RCC 7860 (cell line): ENCODE measurements at regions not wholly inside any gene's neighbourhood (a gene's known extent, or its start where the extent isn't known, plus 50 kb on each side); places are given as distances from the start of the nearest gene placed in this dataset.

Experiments
- DNase-seq: peaks from one replicate; pipeline ENCODE4 v3.0.0-alpha.2; 2015; ENCODE audit warnings: low spot score
- FAIRE-seq: peaks from 2 replicates; lab custom pipeline; 2012; peaks lifted over from hg19 to GRCh38; lab: Jason Lieb, UNC

DNA sequence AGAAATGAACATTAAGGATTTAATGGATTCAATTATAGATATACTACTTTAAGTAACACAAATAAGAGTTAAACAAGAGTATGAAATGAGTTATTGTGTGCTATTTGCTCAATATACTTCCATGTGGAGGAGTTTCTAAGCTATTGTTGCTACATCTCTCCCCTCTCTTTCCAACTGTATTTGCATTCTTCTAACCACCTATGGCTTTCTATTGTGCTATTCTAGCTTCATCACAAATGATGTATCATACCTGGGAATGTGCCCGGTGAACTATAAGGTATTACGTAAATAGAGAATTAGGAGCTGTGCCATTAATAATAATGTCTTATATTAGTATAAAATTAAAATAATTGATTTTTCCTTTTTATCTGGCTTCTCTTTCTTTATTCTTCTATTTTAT lies 87.1 kb upstream of the PLEKHG7 start:
- FAIRE-seq = no peak
- DNase-seq = no peak

- FAIRE-seq (no peak), DNase-seq (no peak)
Measured at GRCh38 chr12:92615086-92615485, 87.7 kb upstream of the PLEKHG7 start.

- FAIRE-seq (no peak), DNase-seq (no peak)
Measured at GRCh38 chr12:92614502-92614901, 88.3 kb upstream of the PLEKHG7 start.

GRCh38 chr12:92614001-92614400 lies 88.8 kb upstream of the PLEKHG7 start:
- DNase-seq = no peak
- FAIRE-seq = no peak

DNA sequence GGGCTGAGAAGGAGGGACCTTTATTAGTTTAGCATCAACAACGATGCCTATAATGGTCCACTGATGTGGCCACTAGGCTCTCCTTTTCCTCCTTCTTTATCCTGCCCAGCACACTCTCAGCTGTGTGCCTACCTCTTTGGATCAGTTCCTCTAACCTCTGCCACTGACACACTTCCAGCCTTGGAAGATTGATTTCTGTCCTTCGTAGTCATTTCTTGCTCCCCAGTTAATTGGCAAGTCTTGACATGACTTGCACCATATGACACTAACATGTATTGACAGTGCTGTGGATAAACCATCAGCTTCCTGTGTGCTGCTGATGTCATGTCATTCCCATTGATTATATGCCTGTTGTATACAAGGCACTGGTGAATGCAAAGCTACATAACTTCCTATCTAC lies 90.2 kb upstream of the PLEKHG7 start:
- no peak for FAIRE-seq

DNA sequence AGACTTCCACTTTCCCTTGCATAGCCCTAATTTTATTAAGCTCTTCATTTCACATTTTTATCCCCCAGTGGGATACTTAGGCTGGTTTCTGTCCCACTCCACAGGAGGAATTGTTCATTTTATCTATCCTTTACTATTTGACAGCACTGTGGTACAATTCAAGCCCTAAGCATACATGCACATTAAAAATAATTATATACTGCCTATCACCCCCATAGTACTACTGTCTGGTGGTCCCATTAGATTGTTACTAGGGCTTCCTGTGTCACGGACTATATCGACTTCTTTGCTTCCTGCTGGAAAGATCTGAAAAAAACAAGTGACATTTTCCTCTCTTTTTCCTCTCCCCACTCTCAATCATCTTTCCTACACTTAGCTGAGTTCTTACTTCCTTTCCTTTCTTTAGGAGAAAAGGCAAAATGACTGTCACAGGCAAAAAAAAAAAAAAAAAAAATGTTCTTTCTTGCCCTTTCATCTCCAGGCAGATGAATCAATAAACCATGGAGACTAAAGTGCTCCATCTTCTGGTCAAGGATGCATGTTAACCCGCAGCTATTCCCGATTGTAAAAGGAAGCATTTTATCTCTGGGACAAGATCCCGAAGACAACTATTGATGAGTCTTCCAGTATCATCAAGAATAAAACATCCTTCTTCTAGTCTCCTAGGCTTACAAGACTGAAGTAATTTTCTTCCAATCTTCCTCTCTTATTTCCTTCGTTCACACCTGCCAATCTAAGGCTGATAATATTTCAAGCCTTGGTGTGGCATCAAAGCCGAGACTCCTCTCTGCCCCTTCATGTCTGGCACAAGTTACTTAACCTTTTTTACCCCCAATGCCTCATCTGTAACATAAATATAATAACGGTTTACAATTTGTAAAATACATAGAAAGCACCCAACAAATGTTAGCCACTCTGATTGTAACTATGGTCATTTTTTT lies 94.4 kb upstream of the PLEKHG7 start:
- FAIRE-seq = peak; percentile 79
- DNase-seq = peak; percentile 44

More for the DNA sequence above, 90.2 kb upstream of the PLEKHG7 start:
- no peak for DNase-seq

- DNase-seq (no peak), FAIRE-seq (no peak)
Measured at GRCh38 chr12:92606956-92607355, 95.8 kb upstream of the PLEKHG7 start.

DNA sequence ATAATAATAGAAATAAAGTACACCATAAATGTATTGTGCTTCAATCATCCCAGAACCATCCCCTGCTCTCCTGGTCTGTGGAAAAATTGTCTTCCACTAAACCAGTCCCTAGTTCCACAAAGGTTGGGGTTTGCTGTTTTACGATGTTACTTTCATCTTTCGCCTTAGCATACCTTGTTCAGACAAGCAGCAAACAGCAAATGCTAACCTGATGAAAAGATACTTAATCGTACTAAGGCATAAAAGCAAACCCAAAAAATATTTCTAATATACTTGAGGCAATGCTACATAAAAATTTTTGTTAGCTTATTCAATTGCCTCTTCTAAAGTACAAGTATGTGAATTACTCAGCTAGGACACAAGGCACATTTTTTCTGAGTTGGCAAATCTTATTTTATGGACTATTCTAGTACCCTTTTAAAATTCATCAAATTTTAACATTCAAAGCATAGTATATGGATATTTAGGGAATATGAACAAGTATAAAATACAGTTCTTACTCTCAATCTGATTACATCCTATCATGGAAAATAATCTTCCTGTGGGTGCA lies 97.1 kb upstream of the PLEKHG7 start:
- DNase-seq (no peak), FAIRE-seq (no peak)

DNA sequence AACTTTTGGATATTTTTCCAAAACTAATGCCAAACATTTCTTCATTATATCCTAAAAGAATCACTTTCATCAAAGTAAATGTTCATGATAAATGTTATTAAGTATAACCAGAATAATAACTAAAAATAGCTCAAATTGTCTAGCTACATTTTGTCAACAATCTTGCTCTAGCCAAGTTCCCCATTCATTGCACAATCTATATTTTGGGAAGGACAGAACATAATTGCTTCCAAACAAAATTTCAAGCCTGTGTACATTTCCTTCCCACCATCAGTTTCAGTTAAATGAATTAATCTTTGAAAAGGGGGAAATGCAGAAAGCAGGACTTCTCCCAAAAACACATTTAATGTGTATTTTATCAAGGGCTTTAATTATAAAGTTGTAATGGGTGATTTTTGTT lies 98.0 kb upstream of the PLEKHG7 start:
- DNase-seq (no peak), FAIRE-seq (no peak)

DNA sequence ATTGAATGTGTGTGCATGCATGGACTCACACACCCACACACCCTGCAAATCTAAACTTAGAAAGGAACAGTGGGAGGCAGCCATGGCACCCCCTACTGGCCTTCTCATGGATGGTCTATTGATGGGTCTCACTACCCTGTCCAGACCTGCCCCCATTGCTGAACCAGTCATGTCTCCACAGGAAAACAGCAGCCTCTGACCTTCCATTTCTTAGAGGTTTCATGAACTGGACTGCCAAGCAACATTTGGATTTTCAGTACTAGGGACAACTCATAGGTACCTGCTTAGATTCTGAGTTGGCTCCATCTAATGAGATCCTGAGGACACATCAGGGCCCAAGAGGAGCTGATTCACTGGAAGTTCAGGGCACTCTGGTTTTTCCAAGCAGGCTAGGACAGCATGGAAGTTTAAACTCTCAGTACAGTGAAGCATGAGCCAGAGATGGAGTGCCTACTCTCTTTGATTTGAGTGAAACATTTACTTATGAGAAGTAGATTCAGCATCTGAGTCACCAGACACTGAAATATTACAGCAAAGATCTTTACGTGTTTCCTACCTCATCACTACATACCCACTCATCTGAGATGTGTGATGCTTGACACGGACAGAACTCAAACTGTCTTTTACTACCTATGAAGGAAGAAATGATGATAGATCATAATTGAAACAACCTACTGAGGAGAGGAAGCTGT lies 98.9 kb upstream of the PLEKHG7 start:
- peak; percentile 60 for FAIRE-seq
- peak; percentile 65 for DNase-seq

DNA sequence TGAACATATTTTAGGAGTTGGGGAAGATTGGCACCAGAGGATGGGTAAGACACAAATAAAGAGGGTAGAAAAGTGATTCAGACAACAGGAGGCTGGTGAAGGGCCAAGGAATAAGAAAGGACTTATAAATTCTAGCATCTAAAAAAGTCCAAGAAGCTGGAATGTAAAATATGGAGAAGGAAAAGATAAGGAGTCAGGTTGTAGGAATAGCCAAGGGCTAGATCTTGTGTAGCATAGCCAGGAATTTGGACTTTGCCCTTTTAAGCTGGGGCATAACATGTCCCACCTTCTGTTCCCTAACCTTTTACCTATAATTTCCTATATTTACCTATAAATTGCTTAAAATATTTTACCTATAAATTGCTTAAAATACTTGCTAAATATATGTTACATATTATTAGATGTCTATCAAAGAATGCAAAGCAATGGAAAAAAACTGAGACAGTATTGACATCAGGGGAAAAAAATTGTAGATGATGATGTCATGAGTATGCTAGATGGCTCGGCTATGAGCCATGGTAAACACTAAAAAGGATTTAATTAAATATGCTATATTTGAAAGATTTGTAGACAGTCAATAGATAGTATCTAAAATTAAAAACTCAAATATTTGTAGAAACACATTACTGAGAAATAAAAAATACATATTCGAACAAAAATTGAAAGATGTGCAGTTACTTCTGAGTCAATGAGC lies 99.7 kb upstream of the PLEKHG7 start:
- no peak for DNase-seq
- no peak for FAIRE-seq

GRCh38 chr12:92602476-92602875 lies 100.3 kb upstream of the PLEKHG7 start:
- DNase-seq (peak; percentile 21), FAIRE-seq (no peak)

- DNase-seq = no peak
- FAIRE-seq = no peak
Measured at GRCh38 chr12:92601680-92602079, 101.1 kb upstream of the PLEKHG7 start.

GRCh38 chr12:92601176-92601575 lies 101.6 kb upstream of the PLEKHG7 start:
- DNase-seq = no peak
- no peak for FAIRE-seq

DNA sequence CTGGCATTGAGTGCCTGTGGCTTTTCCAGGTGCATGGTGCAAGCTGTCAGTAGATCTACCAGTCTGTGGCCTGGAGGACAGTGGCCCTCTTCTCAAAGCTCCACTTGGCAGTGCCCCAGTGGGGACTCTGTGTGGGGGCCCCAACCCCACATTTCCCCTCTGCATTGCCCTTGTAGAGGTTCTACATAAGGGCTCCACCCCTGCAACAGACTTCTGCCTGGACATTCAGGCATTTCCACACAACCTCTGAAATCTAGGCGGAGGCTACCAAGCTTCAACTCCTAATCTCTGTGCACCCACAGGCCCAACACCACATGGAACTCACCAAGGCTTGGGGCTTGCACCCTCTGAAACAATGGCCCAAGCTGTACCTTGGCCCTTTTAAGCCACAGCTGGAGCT lies 102.7 kb upstream of the PLEKHG7 start:
- DNase-seq (no peak), FAIRE-seq (no peak)

GRCh38 chr12:92597997-92598396 lies 104.8 kb upstream of the PLEKHG7 start:
- peak; percentile 51 for DNase-seq
- FAIRE-seq = peak; percentile 56

DNA sequence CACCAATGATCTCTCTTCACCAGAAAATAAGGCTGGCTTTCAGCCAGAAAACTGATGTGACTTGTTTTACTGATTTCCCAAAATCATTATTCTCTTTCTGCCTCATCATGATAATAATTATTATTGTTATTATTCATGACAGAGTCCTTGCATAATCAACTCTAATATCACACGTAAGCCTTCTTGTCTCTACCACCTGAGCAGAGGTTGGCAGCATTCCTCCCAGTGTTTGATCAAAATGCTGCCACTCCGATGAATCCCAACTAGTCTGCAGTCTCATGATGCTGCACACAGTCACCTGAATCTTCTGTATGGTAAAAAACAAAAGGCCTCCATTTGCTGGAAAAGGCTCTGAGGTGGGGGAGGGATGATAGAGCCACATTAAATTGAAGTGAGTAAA lies 105.7 kb upstream of the PLEKHG7 start:
- FAIRE-seq = no peak
- DNase-seq = no peak

GRCh38 chr12:92596383-92596782 lies 106.4 kb upstream of the PLEKHG7 start:
- FAIRE-seq (no peak), DNase-seq (peak; percentile 48)

DNA sequence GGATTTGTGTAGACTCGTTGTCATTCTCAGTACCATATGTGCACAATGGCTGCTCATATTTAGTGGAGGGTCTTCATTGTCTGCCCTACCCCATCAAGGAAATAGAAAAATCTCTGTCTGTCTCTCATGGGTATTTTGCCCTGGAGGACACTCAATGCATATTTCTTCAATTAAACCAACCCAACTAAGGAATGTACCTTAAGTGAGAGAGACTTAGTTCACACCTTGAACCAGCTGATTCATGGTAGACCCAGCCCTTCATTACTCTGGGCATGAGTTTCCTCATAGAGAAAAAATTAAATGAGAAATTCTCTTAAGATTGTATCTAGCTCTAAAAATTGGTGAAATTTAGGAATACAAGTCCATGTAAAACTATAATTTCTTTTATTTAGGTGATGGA lies 107.1 kb upstream of the PLEKHG7 start:
- FAIRE-seq (no peak), DNase-seq (no peak)

GRCh38 chr12:92593734-92594402 lies 108.9 kb upstream of the PLEKHG7 start:
- FAIRE-seq (peak; percentile 81), DNase-seq (peak; percentile 95)
